GM10266 (cell line): ENCODE measurements at regions not wholly inside any gene's neighbourhood (a gene's known extent, or its start where the extent isn't known, plus 50 kb on each side); places are given as distances from the start of the nearest gene placed in this dataset.

Experiments
- DNase-seq: peaks from one replicate; pipeline ENCODE4 v3.0.0; 2012; ENCODE audit errors: extremely low spot score
- CTCF ChIP-seq: IDR thresholded peaks from 2 replicates; pipeline ENCODE4 v1.5.1; 2012; ENCODE audit warnings: mild to moderate bottlenecking, low read depth; ENCODE audit not compliant: control insufficient read depth, insufficient read depth; ENCODE audit errors: missing control alignments

GRCh38 chr7:25894902-25895791, 256.9 kb upstream of the NFE2L3 start:
- peak; percentile 59 for TF ChIP-seq CTCF
- DNase-seq = peak; percentile 52

- DNase-seq = no peak
Measured at GRCh38 chr7:25895792-25896171, 256.2 kb upstream of the NFE2L3 start.

GRCh38 chr7:25897261-25897782, 254.7 kb upstream of the NFE2L3 start:
- no peak for TF ChIP-seq CTCF
- DNase-seq = no peak

More at GRCh38 chr7:25895792-25896171, 256.2 kb upstream of the NFE2L3 start:
- no peak for TF ChIP-seq CTCF

- DNase-seq = no peak
- no peak for TF ChIP-seq CTCF
Measured at GRCh38 chr7:25900245-25900644, 251.8 kb upstream of the NFE2L3 start.

- TF ChIP-seq CTCF = no peak
- DNase-seq = no peak
Measured at GRCh38 chr7:25900877-25901276, 251.1 kb upstream of the NFE2L3 start.

- DNase-seq = no peak
- no peak for TF ChIP-seq CTCF
Measured at GRCh38 chr7:25901658-25902057, 250.3 kb upstream of the NFE2L3 start.

- no peak for TF ChIP-seq CTCF
Measured at GRCh38 chr7:25906003-25906402, 246.0 kb upstream of the NFE2L3 start.

More at GRCh38 chr7:25906003-25906402, 246.0 kb upstream of the NFE2L3 start:
- DNase-seq = no peak
